NOMO-1 (cell line): ENCODE measurements at regions not wholly inside any gene's neighbourhood (a gene's known extent, or its start where the extent isn't known, plus 50 kb on each side); places are given as distances from the start of the nearest gene placed in this dataset.
A peak's percentile ranks its signal among the peaks of the same experiment; 100 is the strongest.

ENCODE experiments used
- DNase-seq, 2 experiments: peaks; one replicate each; lab custom pipeline; 2025; ENCODE audit not compliant: unreplicated experiment in 2 of 2; lab: John Stamatoyannopoulos, UW

DNA sequence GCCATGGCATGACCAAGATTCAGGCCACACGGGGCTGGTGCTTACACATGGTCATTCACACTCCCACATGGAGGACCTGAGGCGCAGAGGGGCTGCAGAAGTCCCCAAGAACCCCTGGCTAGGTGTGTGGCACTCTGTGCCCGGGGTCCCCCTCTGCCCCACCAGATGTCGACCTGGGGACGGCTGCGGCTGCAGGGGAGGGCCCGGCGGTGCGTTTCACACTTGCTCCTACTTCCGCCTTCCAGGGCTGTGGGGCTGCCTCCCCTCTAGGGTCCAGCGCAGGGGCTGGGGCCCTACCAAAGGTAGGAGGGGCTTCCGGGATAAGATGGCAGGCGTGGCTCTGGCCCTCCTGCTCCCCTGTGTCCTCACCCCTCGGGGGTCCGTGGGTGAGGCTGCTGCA, 81.1 kb upstream of the SLCO4A1 start:
- DNase-seq = no peak

DNA sequence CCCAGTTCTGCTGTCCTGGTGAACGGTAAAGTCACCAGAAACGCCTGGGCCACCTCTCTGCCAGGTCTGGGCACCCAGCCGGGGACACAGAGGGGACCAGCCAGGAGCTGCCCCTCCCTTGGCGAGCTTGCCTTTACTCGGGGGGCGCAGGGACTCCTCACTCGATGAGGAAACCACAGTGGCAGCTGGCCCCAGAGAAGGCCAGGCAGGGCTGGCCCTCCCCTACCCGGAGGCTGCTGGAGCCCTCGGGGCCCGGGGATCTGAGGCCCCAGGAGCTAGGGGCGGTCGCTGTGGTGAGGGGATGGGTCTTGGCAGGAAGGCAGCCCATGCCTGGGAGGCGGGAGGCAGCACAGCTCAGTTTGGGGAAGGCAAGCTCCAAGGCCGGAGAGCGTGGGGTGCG, 80.4 kb upstream of the SLCO4A1 start:
- no peak for DNase-seq

DNA sequence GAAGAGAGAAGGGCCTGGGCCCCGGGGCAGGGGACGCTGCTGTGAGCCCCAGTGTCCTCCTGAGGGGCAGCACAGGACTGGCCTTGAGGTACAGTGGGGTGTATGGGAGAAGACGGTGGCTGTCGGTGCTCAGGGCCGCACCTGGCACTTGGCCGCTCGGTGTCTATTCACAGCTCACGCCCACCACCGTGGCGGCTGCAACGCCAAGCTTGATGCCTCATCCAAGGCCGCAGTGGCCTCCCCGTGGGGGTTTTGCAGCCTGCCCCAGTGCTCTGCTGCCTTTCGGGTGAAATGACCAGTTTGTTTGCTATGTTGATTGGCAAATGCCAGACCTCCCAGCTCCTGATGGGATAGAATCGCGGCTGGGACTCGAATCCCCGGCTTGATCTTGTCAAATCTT, 79.5 kb upstream of the SLCO4A1 start:
- DNase-seq = no peak

DNA sequence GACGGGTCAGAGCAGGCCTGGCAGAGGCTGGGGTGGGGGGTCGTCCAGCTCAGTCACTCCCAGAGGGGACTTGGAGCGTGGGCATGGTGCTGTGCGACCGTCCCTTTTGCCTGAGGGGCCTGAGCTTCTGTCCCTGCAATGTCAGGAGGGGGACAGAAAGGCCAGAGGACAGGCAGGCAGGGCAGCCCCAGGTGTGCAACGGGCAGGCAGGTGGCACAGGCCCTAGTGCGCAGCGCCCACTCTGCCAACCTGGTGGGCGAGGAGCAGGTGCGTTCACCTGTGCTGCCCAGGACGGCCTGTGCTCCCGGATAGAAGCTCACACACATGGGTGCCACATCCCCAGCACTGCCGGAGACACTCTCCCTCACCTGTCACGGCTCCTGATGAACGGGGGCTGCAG, 78.7 kb upstream of the SLCO4A1 start:
- DNase-seq = no peak

DNA sequence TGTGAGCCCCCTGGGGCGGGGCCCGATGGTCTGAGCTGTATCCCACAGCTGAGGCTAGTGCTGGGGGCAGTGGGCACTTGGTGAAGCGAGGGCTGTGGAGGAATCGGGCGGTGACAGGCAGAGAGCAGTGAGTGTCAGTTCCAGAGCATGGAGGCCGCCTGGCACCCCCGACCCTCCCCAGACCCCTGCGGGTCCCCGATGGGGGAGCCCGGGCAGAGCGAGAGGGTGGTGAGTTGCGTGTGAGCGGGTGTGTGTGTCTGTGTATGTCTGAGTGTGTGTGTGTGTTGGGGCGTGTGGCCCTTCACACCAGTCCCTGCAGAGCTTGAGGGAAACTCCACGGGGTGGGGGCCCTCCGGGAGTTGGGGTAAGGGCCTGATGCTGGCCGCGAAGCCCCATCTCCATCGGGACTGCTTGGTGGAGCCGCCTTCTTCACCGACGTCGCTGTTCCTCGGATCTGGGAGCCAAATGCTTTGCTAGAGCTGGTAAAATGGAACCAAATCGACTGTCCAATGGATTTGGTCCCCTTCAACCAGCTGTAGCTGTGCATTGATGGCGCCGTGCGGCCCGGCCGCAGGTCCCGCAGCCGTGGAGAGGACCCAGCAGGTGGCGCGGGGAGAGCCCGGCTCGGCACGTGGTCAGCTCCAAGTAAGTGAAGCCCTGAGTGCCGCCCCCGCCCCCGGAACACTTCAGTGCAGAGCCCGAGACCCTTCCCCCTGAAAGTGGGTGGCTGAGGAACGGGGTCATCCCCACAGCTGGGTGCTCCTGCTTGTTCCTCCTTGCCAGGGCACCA, 77.7 kb upstream of the SLCO4A1 start:
- DNase-seq = no peak

DNA sequence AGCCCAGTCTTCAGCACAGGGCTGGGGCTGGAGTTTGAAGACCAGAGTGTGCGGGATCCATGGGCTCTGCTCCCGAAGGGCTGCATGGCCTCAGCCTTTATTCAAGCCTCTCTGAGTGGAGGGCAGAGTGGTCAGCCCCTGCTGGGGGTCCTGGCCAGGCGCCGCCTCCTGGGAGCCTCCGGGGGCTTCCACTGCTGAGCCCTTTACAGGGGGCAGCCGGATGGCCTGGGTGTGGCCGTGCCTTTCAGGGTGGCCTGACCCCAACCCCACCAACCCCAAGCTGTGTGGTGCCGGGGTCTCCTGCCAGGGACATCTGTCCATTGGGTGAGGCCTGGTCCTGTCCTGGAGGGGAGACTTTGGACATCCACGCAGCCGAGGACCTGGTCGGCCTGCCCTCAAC, 76.0 kb upstream of the SLCO4A1 start:
- DNase-seq = no peak

DNA sequence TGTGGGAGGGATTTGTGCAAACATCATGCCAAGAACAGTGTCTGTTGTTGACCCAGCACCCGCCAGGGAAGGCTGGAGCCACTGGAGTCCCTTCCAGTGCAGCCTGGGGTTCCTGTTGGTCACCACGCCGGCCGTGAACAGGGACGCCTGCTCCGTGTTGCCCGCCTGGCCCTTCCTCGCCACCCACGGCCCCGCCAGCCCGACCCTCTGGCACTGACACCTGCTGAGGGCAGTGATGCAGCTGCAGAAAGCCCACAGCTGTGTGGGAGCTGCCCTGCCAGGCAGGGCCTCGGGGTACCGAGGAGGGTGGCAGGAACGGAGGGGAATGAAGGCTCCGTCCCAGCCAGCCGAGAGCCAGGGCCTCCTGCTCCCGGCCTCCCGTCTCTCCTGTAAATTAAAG, 75.5 kb upstream of the SLCO4A1 start:
- DNase-seq = no peak

DNA sequence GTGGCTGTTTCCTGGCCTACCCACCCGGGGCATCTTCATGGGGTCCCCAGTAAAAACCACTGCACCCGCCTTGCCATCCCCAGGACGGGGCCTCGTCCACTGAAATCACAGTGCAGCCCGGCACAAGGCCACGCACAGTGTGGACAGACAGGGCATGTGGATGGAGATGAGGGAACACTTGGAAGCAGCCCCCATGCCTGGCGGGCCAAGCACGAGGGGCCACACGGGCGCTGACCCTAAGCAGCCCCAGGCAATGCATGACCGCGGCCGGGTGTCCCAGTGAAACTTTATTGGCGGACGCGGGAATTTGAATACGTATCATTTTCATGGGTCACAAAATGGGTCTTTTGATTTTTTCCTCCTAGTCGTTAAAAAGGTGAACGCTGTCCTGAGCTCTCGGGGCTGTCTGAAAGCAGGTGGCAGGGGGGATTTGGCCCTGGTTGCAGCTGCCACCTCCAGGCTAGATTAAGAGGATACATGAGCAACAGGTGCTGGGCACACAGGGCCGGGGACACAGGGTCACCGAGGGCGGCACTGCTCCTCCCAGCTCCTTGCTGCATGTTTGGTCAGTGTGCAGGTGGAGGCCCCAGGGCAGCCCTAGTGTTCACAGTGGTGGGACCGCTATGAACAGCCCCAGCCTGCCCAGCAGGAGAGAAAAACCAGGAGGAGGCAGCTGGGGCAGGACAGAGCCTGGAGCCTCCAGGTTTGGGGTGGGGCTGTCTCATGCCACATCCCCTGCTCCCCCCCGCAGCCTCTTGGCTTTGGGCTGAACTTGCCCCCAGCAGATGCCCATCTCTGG, 74.9 kb upstream of the SLCO4A1 start:
- DNase-seq = no peak

DNA sequence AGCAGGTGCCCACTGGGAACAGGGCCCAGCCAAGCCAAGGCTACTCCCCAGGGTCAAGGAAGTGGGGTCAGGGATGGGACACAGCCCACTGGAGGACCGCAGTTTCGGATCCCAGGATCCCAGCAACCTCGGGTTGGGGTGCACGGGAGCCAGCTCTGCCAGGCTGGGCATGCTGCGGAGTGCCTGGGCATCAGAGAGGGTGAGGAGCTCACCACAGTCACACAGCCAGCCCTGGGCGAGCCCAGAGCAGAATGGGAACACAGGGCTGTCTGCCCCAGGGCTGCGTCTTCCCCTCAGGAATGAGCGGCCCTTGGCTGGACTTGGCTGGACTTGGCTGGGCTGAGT, 74.3 kb upstream of the SLCO4A1 start:
- DNase-seq = no peak

DNA sequence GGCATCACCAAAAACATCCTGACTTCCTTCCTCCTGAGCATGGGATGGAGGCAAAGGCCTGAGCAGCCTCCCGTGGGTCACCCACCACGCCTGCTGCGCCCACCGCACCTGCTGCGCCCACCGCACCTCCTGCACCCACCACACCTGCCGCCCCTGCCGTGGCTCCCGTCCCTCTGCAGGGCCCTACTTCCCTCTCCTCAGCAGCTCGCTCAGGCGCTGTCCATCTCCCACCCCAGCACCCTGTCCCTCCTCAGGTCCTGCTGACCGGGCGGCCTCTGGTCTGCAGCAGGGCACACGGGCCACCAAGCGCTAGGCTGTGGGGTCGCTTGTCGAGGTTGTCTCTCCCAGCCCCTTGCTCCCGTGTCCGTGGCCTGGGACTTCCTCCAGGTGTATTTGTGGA, 72.7 kb upstream of the SLCO4A1 start:
- DNase-seq = no peak

DNA sequence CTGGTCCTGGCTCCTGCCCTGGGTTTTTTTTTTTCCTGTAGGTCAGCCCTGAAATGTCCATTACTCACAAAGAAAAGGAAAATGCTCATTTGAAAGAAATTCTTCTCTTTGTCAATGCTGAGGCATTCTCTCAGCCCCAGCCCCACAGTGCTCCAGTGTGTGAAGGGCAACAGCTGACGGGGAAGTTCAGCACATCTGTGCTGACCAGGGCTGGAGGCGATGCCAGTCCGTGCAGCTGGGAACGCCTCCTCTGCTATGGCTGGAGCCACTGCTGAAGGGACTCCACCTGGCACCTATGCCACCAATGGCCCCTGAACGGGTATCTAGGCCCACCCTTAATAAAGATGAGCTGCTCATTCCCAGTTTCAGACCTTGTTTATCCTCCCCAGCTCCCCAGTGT, 71.9 kb upstream of the SLCO4A1 start:
- no peak for DNase-seq

DNA sequence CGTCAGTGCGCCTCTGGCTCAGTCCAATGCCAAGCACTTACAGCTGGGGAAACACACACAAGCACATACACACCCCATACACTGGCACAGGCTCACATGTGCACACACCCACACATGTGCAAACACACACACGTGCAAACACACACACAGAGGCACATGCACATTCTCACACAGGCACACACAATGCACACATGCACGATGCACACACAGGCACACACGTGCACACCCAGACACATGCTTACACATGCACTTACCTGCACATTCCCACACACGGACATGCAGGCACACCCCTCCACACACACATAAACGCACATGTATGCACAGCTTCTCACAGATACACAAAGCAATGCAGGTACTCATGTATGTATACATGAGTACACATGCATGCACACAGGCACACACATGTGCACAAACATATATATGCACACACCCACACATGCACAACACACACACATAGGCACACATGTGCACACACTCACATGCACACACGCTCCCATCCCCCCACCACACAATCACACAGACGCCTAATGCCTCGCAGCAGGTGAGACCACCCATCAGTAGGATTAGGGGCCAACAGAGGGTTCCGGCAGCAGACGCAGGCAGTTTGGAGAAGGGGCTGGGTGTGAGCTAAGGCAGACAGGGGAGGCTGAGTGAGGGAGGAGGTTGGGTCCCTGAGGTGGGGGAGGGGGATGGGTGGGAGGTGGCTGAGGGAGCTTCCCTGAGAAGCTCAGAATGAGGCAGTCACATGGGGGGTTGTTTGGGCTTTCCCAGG, 71.2 kb upstream of the SLCO4A1 start:
- no peak for DNase-seq

DNA sequence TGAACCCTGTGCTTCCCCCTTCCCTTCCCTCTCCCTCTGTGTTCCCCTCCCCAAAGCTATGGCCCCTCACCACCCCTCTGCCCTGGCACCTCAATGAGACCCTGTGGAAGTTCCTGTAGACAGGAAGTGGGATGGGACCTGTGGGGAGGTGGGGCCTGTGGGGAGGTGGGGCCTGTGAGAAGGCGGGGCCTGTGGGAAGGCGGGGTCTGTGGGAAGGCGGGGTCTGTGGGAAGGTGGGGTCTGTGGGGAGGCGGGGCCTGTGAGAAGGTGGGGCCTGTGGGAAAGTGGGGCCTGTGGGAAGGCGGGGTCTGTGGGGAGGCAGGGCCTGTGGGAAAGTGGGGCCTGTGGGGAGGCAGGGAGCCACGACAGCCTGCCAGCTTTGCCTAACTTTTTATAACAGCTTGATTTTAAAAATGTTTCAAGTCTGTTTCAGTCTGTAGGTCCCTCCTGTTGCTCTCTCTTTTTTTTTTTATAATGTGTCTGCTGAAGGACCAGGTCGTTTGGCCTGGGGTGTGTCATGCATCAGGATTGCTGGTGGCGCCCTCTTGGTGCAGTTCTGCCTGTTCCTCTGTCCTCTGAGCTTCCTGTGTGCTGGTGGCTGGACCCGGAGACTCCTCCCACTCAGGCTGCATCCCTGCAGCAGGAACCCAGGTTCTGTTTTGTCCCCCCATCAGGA, 70.5 kb upstream of the SLCO4A1 start:
- DNase-seq = peak in 1 of 2 experiments; percentile 3

DNA sequence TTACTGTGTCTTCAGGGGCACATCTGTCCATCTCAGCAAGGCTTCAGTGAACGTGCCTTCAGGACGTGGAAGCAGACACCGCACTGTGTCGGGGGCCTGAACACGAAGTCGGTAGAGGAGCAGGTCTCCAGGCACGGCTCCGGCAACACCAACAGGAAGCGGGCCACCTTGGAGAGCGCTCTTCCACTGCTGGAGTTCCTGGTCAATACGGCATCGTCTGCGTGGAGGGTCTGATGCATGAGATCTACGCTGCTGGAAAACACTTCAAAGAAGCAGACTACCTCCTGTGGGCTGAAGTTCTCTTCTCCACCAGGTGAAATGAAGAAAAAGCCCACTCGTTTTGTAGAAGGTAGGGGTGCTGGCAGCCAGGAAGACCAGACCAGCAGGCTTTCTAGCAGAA, 69.3 kb upstream of the SLCO4A1 start:
- DNase-seq = no peak

DNA sequence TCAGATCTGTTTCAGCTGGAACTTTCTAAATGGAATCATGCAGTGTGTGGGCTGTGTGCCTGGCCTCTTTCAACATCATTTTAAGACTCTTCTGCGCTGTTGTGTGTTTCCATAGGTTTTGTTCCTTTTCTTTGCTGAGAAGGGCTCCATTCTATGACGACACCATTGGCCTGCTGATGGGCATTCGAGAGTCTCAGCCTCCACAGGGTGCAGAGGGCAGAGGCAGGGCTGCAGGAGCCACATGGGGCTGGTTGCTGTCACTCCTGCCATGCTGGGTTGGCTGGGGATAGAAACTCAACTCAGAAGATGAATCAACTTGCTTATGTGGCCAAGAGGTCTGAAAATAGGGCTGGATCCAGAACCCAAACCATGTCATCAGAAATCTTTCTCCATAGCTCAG, 68.5 kb upstream of the SLCO4A1 start:
- DNase-seq = no peak

DNA sequence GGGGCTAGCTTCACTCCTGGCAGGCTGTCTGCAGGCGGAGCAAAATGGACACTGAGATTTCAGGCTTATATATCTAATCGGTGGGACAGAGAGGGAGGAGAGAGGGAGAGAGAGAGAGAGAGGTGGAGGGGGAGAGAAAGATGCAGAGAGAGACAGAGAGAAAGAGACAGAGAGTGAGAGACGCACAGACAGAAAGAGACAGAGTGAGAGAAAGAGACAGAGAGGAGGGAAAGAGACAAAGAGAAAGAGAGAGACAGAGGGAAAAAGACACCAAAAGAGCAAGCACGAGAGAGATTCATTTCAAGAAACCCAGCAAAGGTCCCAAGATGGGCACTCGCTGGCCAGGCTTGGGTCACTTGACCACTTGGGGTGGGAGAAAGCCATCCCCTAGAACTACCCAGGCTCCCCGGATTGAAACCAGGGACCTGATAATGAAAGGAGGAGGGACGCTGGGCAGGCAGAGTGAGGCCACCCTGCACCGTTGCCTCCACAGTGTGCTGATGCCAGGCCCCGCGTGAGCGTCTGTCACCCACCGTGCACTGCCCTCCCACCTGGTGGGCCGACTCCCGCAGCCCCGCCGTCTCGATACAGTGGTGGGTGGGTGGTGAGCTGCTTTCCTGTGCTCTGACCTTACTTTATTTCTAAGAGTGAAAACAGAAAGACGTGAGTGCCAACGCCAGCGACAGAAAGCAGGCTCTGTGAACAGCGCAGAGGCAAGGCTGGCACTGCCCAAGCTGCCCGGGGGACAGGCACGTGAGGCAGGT, 67.9 kb upstream of the SLCO4A1 start:
- no peak for DNase-seq

DNA sequence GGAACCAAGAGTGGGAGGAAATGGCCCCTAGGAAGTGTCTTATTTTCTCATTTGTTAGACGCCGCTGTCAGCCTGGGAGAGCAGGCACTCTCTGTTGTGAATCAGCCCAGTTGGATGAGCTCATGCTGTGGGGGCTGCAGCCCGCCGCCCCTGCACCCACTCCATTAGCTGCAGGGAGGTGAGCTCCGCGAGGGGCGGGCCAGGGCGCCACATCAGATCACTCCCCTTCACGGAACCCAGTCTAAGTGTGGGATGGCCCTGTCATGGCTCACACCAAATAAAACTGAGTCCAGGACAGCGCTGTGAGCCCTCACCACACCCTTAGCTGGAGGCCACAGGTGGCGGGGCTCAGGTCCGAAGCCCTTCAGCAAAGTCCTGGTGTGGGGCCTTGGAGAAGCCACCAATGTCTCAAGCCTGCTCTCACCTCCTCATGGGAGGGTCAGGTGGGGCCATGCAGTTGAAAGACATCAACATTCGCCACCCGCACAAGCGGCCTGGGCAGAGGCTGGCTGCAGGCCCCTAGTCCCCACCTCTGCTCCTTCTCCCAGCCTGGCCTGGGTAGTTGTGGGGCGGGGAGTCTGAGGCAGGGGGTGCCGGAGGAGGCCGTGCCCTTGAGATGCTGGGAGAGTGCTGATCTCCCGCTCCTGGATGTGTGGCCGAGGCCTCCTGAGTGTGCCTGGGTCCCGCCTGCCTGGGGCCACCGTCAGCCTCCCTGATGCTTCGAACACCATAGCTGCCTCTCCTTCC, 66.2 kb upstream of the SLCO4A1 start:
- DNase-seq = no peak

DNA sequence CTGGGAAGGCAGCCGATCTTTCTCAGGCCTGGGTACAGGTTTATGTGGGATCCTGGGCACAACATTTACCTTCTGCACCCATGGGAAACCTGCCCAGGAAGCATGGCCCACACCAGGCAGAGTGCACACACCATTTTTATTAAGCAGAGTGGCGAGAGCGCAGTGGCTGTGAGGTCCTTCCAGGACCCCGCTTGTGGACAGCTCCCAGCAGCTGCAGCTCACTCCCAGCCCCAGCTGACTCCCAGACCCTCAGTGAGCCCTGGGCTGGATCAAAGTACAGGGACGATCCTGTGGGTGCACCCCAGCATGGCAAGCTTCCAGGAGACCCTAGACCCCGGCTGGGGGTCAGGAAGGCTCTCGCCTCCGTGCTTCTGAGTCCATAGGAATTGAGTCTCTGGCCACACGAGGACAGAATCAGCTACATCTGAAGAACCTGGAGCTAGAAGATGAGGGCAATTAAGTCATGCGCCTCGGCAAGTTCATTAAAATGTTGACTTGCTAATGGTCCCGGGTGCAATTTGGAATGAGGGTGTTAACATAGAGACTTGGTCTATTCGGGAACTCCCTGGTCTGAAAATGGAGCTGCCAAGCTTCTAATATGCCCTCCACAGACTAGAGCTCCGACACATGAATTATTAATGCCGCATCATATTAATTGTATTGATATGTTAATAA, 65.4 kb upstream of the SLCO4A1 start:
- no peak for DNase-seq

DNA sequence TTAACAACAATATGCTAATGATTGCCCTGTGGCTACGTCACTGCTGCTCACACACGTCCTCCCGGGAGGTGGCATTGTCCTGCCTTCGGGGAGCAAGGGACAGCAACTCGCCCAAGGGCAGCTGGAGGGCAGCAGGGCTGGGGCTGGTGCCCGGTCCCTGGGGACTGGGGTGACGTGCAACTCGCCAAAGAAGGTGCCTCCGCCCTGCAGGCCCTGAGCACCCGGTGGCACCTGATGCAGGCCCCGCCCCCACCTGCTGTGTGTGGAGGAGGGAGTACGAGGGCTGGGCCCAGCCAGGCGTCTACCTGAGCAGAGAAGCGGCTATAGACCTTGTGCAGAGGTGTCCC, 64.8 kb upstream of the SLCO4A1 start:
- DNase-seq = no peak
